HuH-7 (cell line): ENCODE measurements at regions not wholly inside any gene's neighbourhood (a gene's known extent, or its start where the extent isn't known, plus 50 kb on each side); places are given as distances from the start of the nearest gene placed in this dataset.

Experiments used
- DNase-seq: peaks from one replicate; pipeline ENCODE4 v3.0.0; 2011; ENCODE audit warnings: low spot score

DNA sequence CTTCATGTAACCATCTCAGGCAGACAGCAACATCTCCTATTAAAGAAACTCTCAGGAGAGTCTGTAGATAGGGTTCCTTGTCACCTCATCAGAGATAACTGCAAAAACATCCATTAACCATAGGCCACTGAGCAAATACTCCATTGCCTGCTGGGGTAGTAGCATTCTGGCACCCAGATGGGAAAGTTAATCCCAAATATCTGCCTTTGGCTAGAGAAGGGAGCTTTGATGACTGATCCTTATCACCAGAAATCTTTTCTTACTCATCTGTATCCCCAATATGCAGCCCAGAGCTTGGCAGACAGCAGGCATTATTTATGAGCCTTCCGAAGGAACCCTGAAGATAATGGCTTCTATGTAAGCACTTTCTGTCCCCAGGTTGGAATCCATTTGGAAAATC is 173.1 kb downstream of the MFSD1 start:
- DNase-seq = no peak

DNA sequence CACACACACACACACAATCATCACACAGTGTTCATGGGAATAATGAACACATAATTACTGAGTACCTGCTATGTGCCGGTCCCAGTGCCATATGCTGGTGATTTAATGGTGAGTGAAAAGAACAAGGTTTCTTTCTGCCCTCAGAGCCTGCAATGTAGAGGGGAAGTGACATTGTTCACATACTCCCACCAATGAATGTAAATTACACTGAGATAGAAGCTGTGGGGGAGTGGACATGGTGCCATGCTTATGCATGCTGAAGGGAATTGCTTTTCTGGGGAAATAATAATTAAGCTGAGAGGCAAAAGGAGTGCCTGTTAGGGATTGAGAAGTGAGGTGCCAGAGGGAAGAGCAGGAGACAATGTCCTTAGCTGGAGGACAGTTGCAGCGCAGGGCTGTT is 175.1 kb downstream of the MFSD1 start:
- no peak for DNase-seq

DNA sequence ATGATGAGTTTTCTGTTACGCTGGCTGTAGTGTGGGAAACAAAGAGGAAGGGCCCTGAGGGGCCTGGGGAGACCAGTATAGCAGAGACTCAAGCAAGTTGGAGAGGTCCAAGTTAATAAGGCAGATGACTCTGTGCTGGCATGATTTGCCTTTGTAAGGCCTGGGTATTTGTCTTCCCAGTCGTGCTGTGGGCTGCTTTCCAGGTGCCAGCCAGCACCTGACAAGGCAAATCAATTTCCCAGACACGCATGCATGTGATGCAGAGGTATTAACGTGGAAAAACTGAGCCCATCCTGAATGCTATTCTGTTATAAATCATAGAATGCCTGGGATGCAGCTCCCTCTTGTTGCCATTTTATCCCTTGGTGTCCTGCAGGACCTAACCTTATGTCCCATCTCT is 175.6 kb downstream of the MFSD1 start:
- DNase-seq = no peak

DNA sequence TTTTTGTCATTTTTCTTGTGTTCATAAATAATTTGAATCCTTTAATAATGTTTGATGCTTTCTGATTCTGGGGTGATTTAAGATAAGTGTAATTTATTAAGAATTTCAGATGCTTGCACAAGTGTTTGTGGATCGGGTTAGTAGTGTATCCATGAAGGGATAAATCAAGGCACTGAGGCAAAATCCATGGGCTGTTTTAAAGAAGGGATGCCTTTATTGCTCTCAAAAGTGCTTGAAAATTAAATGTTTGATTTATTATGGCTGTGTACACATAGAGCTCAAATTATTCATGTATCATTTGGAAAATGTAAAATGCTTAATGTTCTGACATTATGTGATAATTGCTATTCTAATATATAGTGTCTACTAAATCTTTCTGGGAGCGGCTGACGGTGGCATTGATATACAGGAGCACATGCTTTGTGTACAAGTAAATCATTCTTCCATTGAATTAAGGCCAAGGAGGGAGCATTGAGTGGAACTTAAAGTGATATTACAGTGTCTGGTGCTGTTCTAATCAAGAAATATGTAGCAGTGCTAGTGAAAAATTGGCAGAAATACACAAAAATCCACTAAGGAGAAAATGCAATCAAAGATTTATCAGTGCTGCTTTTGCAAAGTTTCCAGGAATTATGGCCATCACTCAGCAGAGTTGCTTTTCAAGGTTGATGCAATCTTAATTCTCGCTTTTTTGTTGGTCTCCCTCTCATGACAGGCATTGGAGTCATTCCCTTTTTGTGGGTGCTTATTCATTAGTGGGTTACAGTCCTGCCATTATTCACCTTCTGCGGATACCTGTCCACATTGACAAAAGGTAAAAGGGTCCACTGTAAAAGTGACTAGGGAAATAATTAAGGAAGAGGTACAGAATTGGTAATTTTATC is 181.6 kb downstream of the MFSD1 start:
- no peak for DNase-seq

DNA sequence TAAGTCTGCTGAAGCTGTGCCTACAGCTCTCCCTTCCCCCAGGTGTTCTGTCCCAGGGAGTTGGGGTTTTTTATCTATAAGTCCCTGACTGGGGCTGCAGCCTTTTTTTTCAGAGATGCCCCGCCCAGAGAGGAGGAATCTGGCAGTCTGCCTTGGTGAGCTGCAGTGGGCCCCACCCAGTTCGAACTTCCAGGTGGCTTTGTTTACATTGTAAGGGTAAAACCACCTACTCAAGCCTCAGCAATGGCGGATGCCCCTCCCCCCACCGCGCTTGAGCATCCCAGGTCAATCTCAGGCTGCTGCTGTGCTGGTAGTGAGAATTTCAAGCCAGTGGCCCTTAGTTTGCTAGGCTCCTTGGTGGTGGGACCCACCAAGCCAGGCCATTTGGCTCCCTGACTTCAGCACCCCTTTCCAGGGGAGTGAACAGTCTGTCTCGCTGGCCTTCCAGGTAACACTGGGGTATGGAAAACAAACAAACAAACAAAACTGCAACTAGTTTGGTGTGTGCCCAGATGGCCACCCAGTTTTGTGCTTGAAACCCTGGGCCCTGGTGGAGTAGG is 189.4 kb downstream of the MFSD1 start:
- no peak for DNase-seq

DNA sequence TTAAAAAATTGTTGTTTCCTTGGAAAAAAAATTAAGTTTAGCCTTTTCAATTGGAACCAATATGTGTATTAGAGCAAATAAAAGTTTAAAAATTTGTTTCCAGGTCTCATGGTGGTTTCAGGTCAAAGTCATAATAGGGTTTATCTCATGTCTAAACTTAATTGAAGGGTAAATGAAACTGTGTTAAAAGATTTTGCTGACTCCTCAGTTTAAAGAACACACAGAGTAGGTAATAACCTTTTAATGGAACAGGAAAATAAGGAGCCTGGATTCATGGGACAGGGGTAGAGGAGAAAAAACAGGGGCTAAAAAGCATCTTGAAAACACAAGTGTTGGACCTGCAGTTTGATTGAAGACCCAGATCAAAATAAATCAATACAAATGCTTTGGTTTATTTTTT is 190.6 kb downstream of the MFSD1 start:
- no peak for DNase-seq

DNA sequence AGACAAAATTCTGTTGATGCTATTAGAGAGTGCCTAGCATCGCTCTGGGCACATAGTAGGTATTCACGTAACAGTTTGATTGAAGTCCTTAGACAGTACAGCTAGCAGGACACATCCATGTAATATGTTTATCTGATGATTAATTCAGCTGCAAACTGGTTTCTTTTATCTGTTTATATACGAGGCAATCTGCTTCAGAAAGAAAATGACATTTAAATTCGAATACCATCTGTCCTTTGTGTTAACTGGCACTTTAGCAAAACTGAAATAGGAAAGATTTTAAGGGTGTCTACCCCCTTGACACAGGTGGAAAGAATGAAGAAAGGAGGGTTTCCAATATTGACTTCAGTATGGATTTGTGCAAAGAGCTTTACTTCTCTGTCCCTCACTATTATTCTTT is 192.5 kb downstream of the MFSD1 start:
- no peak for DNase-seq

DNA sequence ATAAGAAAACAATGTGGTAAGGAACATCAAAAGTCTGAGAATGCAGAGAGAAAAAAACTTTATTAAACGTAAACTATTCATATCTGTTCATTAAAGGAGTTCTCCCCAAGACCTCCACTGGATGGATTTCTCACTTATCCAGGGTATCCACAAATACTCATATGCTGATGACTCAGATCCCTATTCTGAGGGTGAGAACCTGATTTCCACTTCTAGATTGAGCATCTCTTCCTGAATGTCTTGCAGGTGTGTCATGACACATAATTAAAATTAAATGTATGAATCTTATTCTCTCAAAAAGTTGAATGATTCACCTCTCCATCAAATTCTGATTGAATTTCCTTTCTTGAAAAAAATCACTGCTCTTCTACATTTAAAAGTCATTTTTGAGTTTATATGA is 199.9 kb downstream of the MFSD1 start:
- no peak for DNase-seq

DNA sequence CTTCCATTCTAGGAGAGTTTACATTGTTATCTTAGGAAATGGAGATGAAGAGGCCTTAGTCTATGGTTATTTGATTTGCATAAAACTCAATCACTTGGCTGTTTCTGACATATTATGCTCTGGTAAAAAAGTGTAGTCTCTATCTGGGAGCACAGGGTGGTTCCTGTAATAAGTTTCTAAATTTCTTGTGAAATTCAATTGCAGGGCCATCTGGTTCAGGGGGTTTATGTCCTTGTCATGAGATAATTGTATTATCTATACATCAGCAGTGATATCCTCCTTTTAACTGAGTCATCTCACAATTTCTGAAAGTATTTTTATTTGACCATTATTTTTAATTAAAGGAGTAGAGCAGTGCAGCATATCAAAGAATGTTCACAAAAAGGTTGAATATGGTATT is 203.3 kb downstream of the MFSD1 start:
- DNase-seq = no peak

DNA sequence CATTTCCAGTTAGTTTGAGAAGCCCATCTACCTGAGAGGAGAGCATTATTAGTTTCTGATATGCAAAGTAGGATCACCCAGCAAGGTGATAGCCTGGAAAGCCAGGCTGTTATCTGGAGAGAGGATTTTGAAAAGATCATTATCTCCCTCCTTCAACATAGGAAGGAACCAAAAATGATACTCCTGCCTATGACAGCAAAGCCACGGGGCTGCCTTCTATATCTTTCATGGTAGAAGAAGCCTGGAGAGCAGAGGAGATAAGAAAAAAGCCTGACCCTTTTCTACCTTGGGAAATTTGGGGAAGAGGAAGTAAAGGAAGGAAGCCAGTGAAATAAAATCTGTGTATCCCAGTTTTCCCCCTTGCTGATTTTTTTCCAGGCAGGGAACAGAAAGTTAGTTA is 205.5 kb downstream of the MFSD1 start:
- no peak for DNase-seq

DNA sequence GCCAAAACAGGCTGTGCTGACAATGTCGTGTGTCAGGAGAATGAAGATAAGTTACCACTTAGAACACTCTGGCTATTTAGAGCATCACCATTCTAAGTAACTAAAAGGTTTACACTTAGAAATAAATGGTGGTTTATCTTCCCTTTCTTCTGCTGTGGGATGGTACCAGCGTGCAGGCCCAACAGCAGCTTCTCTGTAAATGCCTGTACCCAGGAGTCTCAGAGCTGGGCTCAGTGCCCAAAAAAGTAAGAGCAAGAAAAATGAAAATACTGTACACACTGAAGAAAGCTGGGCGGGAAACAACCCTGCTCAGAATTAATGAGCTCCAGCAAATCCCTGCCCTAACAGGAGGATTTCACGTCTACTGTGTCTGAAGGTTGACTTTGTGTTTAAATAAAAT is 206.5 kb downstream of the MFSD1 start:
- no peak for DNase-seq

DNA sequence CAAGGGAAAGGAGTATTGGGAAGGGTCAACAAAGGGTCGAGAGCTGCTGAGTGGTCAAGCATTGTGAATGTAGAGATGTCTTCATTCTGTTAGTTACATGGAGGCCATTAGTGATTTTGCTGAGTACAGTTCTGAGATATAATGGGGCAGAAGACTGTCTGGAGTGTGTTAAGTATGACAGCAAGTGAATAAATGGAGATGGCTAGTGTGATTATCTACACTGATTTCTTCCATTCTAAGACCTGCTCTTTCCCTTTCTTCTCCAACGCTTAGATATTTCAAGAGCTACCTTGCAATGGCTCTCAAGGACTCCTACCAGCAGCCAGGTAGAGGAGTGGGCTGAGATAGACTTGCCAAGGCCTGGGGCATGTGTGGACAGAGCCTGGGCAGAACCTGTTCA is 216.5 kb downstream of the MFSD1 start:
- DNase-seq = no peak

DNA sequence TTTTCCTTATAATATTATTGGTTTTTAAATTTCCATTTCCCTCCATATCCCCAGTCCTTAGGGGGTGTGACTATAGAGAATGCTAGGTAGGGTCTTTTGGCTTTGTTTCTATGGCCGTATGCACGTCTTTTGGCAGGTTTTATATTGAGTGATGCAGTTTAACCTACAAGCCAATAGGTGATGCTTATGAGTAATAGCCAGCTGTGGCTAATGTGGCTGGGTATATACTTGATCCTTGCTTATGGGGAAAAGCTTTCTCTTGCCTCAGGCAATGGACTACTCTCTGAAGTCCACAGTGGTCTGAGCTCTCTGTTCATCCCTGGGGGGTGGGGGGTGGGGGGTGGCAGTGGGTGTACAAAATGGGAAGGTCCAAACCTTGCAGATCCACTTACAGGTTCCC is 223.9 kb downstream of the MFSD1 start:
- DNase-seq = no peak

DNA sequence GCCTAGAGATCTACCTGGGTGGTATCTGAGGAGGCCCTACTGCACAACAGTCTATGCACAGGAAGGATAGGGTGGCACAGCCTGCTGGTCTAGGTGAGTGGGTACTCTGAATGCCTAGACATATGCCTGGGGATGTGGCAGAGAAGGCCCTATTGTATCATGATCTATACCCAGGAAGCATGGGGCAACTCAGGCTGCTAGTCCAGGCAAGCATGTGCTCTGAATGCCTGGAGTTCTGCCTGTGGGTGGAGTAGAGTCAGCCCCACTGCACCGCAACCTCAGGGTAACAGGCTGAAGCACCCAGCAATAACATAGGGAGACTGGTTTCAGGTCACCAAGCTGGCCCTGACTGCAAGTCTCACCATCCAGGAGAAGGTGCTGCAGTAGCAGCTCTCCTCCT is 224.7 kb downstream of the MFSD1 start:
- DNase-seq = no peak

DNA sequence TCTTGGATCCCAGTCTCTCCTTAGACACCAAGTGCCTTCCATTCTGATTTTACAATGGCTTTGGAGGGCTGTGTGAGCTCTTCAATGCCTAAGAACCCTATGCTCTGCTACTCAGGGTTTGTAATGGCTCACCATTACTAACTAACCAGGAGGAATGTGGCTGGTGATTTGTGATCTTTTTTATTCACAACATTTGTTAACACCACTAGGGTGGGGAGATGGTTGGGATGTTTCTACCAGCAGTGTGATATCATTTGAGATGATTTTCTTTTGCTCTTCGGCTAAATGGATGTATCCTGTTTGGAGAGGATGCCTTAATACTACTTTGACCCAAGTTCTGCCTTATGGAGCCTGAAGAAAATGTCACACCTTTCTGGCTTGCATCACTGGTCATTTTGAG is 226.9 kb downstream of the MFSD1 start:
- DNase-seq = no peak

DNA sequence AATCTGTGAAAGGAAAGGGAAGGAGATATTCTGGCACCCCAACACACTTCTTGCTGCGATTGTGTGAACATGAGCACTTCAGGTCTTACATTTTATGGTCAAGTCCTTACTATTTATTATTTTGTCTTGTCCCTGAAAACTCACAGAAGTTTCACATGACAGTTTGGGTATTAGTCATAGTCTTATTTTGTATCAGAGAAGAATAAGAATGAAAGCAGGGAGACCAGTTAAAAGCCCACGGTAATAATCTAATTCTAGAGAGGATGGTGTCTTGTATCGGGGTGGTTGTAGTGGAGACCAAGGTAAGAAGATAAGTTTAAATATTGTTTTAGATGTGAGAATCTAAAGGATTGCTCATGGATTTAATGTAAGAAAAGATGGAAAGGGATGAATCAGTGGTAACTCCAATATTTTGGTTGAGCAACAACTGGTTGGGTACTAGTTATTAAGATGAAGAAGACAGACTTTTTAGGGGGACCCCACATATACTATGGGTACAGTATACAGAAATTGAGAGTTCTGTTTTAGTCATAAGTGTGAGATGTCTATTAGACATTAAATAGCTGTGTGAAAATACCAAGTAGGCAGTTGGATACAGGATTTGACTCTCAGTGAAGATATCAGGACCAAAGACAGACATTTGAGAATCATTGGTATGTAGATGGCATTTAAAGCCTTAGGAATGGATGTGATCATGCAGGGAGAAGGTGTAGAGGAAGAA is 227.6 kb downstream of the MFSD1 start:
- no peak for DNase-seq

DNA sequence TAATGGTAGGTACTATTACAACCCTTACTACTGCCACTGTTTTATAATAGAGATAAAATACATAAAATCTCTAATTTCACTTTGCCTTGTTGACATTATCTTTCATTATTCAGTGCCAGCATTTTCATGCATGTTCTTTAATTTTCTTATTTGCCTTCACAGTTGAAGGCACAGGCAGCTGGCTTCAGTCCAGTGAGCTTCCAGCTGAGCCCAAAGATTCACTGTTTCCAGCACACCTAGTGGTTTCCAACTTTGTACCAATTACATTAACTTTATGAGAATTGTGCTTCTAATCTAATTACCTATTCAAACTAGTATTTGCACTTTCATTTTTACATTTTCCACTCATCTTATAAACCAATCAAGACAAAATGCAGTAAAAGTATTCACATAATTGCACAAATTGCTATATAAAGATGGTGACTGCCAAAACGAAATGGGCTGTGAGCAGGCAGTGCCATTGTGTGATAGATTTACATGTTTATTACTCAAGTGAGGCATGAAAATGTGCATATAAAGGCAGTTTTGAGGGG is 228.3 kb downstream of the MFSD1 start:
- DNase-seq = no peak

DNA sequence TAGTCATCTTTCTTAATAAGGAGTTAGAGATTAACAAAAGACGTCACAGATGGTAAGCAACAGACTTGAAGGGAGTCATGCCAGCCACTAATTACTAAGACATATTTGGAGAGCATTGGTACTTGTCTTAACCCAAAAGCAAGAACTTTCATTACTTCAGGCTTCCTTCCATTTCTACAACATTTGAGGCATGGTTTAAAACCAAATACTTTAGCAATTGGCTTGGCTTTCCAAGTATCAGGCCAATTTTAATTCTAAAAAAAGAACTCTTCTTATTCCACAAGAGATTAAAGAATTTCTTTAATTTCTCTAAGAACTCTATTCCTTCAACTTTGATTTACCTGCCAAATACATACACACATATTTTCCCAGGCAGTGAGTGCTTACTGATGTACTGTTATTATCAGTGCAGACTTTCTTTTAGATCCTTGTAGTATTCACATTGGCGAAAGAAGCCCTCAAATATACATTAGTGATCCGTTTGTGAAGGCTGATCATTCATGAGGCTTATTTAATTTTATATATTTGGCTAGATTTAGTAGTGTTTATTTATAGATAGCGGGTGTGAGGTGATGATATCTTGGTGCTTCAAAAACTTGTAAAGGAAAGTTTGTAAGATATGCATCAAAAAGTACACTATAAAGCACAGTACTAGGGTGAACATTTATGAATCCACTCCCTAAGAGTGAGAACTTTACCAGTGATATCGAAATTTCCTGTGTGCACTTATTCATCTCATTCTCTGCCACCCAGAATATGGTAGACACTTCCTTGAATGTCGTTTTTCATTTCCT is 229.2 kb downstream of the MFSD1 start:
- DNase-seq = no peak

DNA sequence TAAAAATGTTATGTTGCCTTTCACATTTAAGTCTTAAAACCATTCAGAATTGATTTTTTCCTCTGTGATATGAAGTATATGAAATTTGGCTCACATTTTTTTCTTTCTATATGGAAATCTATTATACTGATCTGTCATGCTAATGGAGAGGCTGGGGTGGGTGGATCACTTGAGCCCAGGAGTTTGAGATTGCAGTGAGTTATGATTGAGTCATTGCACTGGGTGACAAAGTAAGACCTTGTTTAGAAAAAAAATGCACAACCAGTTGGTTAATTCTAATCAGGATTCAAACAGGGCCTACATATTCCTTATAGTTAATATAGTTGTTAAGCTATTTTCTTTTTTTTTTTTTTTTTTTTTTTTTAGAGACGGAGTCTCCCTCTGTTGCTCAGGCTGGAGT is 230.5 kb downstream of the MFSD1 start:
- no peak for DNase-seq

DNA sequence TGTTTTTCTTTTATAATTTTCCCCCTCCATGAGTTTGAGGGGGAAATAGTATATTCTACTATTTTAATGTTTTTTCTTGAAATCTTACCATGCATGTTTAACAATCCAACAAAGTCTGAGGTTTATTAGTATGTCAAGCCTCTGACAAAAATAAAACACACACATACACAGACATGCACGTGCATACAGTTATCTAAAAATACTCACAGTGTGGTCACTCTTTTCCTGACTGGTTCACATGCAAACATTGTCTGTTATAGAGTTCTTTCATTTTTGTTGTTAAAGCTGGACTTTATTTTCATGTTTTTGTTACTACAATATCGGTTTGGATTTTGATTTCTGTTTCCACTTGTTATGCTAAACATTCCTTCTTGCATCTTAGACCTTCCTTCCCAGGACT is 236.6 kb downstream of the MFSD1 start:
- DNase-seq = no peak

DNA sequence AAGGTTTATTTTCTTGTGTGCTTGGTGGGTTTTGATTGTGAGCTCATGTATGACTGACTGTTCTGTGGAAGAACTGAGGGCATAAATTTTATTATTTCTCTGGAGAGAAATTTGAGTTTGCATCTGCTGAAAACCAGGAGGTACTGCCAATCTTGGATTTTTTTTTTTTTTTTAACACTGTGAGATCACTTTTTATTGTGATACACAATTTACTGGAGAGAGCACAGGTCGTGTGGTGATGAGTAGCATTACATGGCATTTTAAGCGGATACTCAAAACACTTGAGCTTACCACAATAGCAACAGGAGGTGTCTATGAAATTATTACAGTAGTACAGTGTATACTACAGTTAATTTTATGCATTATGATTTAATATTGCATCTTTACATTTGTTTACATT is 237.4 kb downstream of the MFSD1 start:
- DNase-seq = no peak

DNA sequence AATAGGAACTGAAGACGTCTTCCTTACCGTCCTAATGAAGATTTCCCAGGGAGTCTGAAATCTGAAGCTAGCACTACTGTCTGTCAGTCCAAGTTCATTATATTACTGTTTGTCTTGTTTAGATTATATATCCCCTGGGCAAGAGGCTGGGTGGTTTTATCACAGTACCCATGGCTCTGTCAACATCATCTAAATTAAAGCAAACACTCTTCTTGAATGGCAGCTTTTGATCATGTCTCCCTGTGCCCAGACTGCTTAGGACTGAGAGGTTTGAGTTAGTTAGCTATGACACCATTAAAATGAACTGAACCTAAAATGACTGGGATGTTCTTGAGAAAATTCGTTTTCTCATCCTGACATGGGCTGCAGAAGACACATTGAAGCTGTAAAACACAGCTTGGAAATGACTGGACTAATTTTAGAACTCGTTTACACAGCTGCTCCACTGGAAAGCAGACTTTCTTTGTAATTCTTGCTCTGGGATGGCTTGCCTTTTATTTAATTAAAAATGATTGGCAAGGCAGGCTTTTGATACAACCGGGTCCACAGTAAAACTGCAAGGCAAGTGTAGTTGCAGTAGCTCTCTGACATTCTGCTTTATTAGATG is 243.5 kb downstream of the MFSD1 start:
- DNase-seq = no peak
